ENCODE measurements at regions not wholly inside any gene's neighbourhood (a gene's known extent, or its start where the extent isn't known, plus 50 kb on each side); places are given as distances from the start of the nearest gene placed in this dataset.
"Not testable (repeated sequence)": the region's sequence is repeated elsewhere in the genome, so short reads cannot be mapped to it uniquely, and the experiment has no call there.

- in situ Hi-C loops (cut with MboI; ENCODE audit: low sequenced_read_pairs), result no loop called here
Observed at GRCh38 chr3:106826791-106827311, 550.4 kb upstream of the CCDC54 start.

- in situ Hi-C loops (cut with MboI; ENCODE audit: low sequenced_read_pairs), result no loop called here
Observed at GRCh38 chr3:106827515-106828213, 549.6 kb upstream of the CCDC54 start.

GRCh38 chr3:106829206-106829605 lies 548.0 kb upstream of the CCDC54 start:
- in situ Hi-C loops (cut with MboI; ENCODE audit: low sequenced_read_pairs), result no loop called here

GRCh38 chr3:106830334-106830733 lies 546.9 kb upstream of the CCDC54 start:
- in situ Hi-C loops (cut with MboI; ENCODE audit: low sequenced_read_pairs), result no loop called here

GRCh38 chr3:106836906-106837305 lies 540.3 kb upstream of the CCDC54 start:
- in situ Hi-C loops (cut with MboI; ENCODE audit: low sequenced_read_pairs), result no loop called here

- in situ Hi-C loops (cut with MboI; ENCODE audit: low sequenced_read_pairs), result no loop called here
Observed at GRCh38 chr3:106837616-106838015, 539.6 kb upstream of the CCDC54 start.

GRCh38 chr3:106839576-106840280 lies 537.5 kb upstream of the CCDC54 start:
- in situ Hi-C loops (cut with MboI; ENCODE audit: low sequenced_read_pairs), result no loop called here

- in situ Hi-C loops (cut with MboI; ENCODE audit: low sequenced_read_pairs), result no loop called here
Observed at GRCh38 chr3:106840319-106840718, 536.9 kb upstream of the CCDC54 start.

GRCh38 chr3:106842151-106842550 lies 535.1 kb upstream of the CCDC54 start:
- in situ Hi-C loops (cut with MboI; ENCODE audit: low sequenced_read_pairs), result no loop called here

- in situ Hi-C loops (cut with MboI; ENCODE audit: low sequenced_read_pairs), result no loop called here
Observed at GRCh38 chr3:106844638-106845037, 532.6 kb upstream of the CCDC54 start.

GRCh38 chr3:106848099-106848498 lies 529.1 kb upstream of the CCDC54 start:
- in situ Hi-C loops (cut with MboI; ENCODE audit: low sequenced_read_pairs), result no loop called here

GRCh38 chr3:106850437-106850836 lies 526.8 kb upstream of the CCDC54 start:
- in situ Hi-C loops (cut with MboI; ENCODE audit: low sequenced_read_pairs), result no loop called here

- in situ Hi-C loops (cut with MboI; ENCODE audit: low sequenced_read_pairs), result not testable (repeated sequence)
Observed at GRCh38 chr3:106858321-106858720, 518.9 kb upstream of the CCDC54 start.

- in situ Hi-C loops (cut with MboI; ENCODE audit: low sequenced_read_pairs), result no loop called here
Observed at GRCh38 chr3:106860182-106860581, 517.1 kb upstream of the CCDC54 start.

- in situ Hi-C loops (cut with MboI; ENCODE audit: low sequenced_read_pairs), result no loop called here
Observed at GRCh38 chr3:106862067-106862466, 515.2 kb upstream of the CCDC54 start.

- in situ Hi-C loops (cut with MboI; ENCODE audit: low sequenced_read_pairs), result no loop called here
Observed at GRCh38 chr3:106877627-106878026, 499.6 kb upstream of the CCDC54 start.

GRCh38 chr3:106880206-106880605 lies 497.0 kb upstream of the CCDC54 start:
- in situ Hi-C loops (cut with MboI; ENCODE audit: low sequenced_read_pairs), result no loop called here

- in situ Hi-C loops (cut with MboI; ENCODE audit: low sequenced_read_pairs), result no loop called here
Observed at GRCh38 chr3:106881186-106881585, 496.1 kb upstream of the CCDC54 start.

GRCh38 chr3:106882297-106882696 lies 494.9 kb upstream of the CCDC54 start:
- in situ Hi-C loops (cut with MboI; ENCODE audit: low sequenced_read_pairs), result no loop called here

GRCh38 chr3:106906074-106906473 lies 471.2 kb upstream of the CCDC54 start:
- in situ Hi-C loops (cut with MboI; ENCODE audit: low sequenced_read_pairs), result no loop called here

GRCh38 chr3:106908181-106908938 lies 468.9 kb upstream of the CCDC54 start:
- in situ Hi-C loops (cut with MboI; ENCODE audit: low sequenced_read_pairs), result no loop called here

All from HL-60/S4 (cell line).